MM.1S (cell line): ENCODE measurements at regions not wholly inside any gene's neighbourhood (a gene's known extent, or its start where the extent isn't known, plus 50 kb on each side); places are given as distances from the start of the nearest gene placed in this dataset.

ENCODE experiments used
- CTCF ChIP-seq: fragments of 300-600 bp; sonication (generic); IDR thresholded peaks from 2 replicates; pipeline ENCODE4 v1.5.1; 2016; ENCODE audit warnings: antibody characterized with exemption, low read length, mixed read lengths
- EZH2 ChIP-seq: fragments of 300-600 bp; sonication (generic); optimal IDR thresholded peaks from 2 replicates; pipeline ENCODE3; 2017; ENCODE audit warnings: low read depth, mild to moderate bottlenecking, antibody characterized with exemption, low read length, mixed read lengths
- EZH2phosphoT487 ChIP-seq: fragments of 300-600 bp; sonication (generic); IDR thresholded peaks from 2 replicates; pipeline ENCODE4 v1.6.1; 2018; ENCODE audit warnings: antibody characterized with exemption, low read length

- TF ChIP-seq CTCF (no peak), EZH2 (no peak), EZH2phosphoT487 (no peak)
Observed at GRCh38 chr2:107374249-107374648, 452.4 kb upstream of the RGPD4 start.
